NCI-H774 (cell line): ENCODE measurements at regions not wholly inside any gene's neighbourhood (a gene's known extent, or its start where the extent isn't known, plus 50 kb on each side); places are given as distances from the start of the nearest gene placed in this dataset.
"Not testable (repeated sequence)": the region's sequence is repeated elsewhere in the genome, so short reads cannot be mapped to it uniquely, and the experiment has no call there.

Source experiments
- DNase-seq: peaks from one replicate; lab custom pipeline; 2025; lab: John Stamatoyannopoulos, UW

- DNase-seq: no peak
Measured at GRCh38 chr13:55977436-55977835, 1163.3 kb upstream of the PRR20A start.

- DNase-seq: no peak
Measured at GRCh38 chr13:55981381-55981780, 1159.3 kb upstream of the PRR20A start.

GRCh38 chr13:55984026-55984425 lies 1156.7 kb upstream of the PRR20A start:
- not testable (repeated sequence) for DNase-seq

GRCh38 chr13:55990631-55991030 lies 1150.1 kb upstream of the PRR20A start:
- no peak for DNase-seq

GRCh38 chr13:55991666-55992065 lies 1149.1 kb upstream of the PRR20A start:
- DNase-seq: no peak

GRCh38 chr13:55992145-55992544 lies 1148.6 kb upstream of the PRR20A start:
- DNase-seq: no peak

GRCh38 chr13:55999709-56000108 lies 1141.0 kb upstream of the PRR20A start:
- no peak for DNase-seq

GRCh38 chr13:56009418-56009817 lies 1131.3 kb upstream of the PRR20A start:
- DNase-seq: no peak

- no peak for DNase-seq
Measured at GRCh38 chr13:56012644-56013043, 1128.1 kb upstream of the PRR20A start.

GRCh38 chr13:56015919-56016318 lies 1124.8 kb upstream of the PRR20A start:
- DNase-seq: no peak

GRCh38 chr13:56019606-56020005 lies 1121.1 kb upstream of the PRR20A start:
- DNase-seq: no peak

- DNase-seq: no peak
Measured at GRCh38 chr13:56020425-56020824, 1120.3 kb upstream of the PRR20A start.

GRCh38 chr13:56039992-56040391 lies 1100.7 kb upstream of the PRR20A start:
- DNase-seq: no peak

GRCh38 chr13:56066321-56066720 lies 1074.4 kb upstream of the PRR20A start:
- DNase-seq: no peak

- no peak for DNase-seq
Measured at GRCh38 chr13:56102641-56103040, 1038.1 kb upstream of the PRR20A start.

GRCh38 chr13:56110751-56111150 lies 1030.0 kb upstream of the PRR20A start:
- DNase-seq: no peak

GRCh38 chr13:56134524-56134923 lies 1006.2 kb upstream of the PRR20A start:
- no peak for DNase-seq

GRCh38 chr13:56166864-56167263 lies 973.9 kb upstream of the PRR20A start:
- DNase-seq: no peak

GRCh38 chr13:56168581-56168980 lies 972.1 kb upstream of the PRR20A start:
- DNase-seq: no peak

GRCh38 chr13:56173346-56173745 lies 967.4 kb upstream of the PRR20A start:
- DNase-seq: no peak

GRCh38 chr13:56182598-56182997 lies 958.1 kb upstream of the PRR20A start:
- DNase-seq: no peak

GRCh38 chr13:56187331-56187730 lies 953.4 kb upstream of the PRR20A start:
- no peak for DNase-seq

GRCh38 chr13:56188582-56188981 lies 952.1 kb upstream of the PRR20A start:
- DNase-seq: not testable (repeated sequence)

GRCh38 chr13:56189439-56189838 lies 951.3 kb upstream of the PRR20A start:
- no peak for DNase-seq

GRCh38 chr13:56189978-56190377 lies 950.7 kb upstream of the PRR20A start:
- DNase-seq: no peak
